Endothelial cell of umbilical vein (primary cell): ENCODE measurements at regions not wholly inside any gene's neighbourhood (a gene's known extent, or its start where the extent isn't known, plus 50 kb on each side); places are given as distances from the start of the nearest gene placed in this dataset.

ENCODE experiments used
- CTCF ChIP-seq, 2 donors: IDR thresholded peaks; 1 replicate in 1 of 2; 2 replicates in 1 of 2; pipeline ENCODE4 v1.5.1; 2011; ENCODE audit warnings: low read length in 2 of 2, mild to moderate bottlenecking in 2 of 2, moderate library complexity in 2 of 2, control low read depth in 1 of 2, inconsistent platforms in 1 of 2, low read depth in 1 of 2; ENCODE audit not compliant: insufficient read depth in 1 of 2; ENCODE audit errors: extremely low read depth in 1 of 2
- EZH2 ChIP-seq: IDR thresholded peaks from 2 replicates; pipeline ENCODE4 v1.6.1; 2012; ENCODE audit warnings: borderline replicate concordance, low read depth, mild to moderate bottlenecking, moderate library complexity, low read length, inconsistent platforms; ENCODE audit not compliant: severe bottlenecking
- FOS ChIP-seq: IDR thresholded peaks from 2 replicates; pipeline ENCODE4 v1.6.1; 2011; ENCODE audit warnings: mild to moderate bottlenecking, low read length, moderate library complexity, borderline replicate concordance; ENCODE audit not compliant: insufficient read depth
- GATA2 ChIP-seq: IDR thresholded peaks from 2 replicates; pipeline ENCODE4 v1.7.0; 2011; ENCODE audit warnings: low read depth, mild to moderate bottlenecking, moderate library complexity, mixed read lengths, low read length; ENCODE audit not compliant: insufficient read length, insufficient read depth
- MAX ChIP-seq: IDR thresholded peaks from 2 replicates; pipeline ENCODE4 v1.6.1; 2011; ENCODE audit not compliant: insufficient read depth, insufficient read length
- POLR2A ChIP-seq: IDR thresholded peaks from 2 replicates; pipeline ENCODE4 v1.6.1; 2012; ENCODE audit warnings: low read depth, mild to moderate bottlenecking, control low read depth, low read length
- POLR2AphosphoS5 ChIP-seq: IDR thresholded peaks from 2 replicates; pipeline ENCODE4 v1.6.1; 2012; ENCODE audit warnings: low read depth, mild to moderate bottlenecking, control low read depth, low read length, moderate library complexity; ENCODE audit not compliant: insufficient read depth

DNA sequence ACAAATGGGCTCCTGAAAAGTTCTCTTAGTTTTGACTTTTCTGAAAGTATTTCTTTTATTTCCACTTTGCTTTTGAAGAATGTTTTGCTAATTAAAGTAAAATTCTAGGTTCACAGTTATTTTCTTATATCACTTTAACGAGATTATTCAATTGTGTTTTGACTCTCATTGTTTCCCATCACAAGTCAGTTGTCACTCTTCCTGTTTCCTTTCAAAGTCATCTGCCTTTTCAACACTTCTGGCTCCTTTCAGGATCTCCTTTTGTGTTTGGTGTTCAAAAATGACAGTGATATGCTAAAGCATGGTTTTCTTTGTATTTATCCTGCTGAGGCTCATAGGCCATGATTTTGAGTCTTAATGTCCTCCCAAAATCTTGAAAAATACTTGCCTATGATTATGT, 235.4 kb upstream of the TAS2R1 start:
- no peak for TF ChIP-seq POLR2AphosphoS5
- no peak for TF ChIP-seq CTCF (IDR thresholded peaks at IDR 0.05; ENCODE audit: extremely low read depth in 1 of 2, insufficient read depth in 1 of 2, low read depth in 1 of 2, low read length in 2 of 2)
- TF ChIP-seq POLR2A = no peak
- no peak for TF ChIP-seq MAX
- TF ChIP-seq GATA2 = no peak
- TF ChIP-seq FOS = no peak
- no peak for TF ChIP-seq EZH2
